GM12891 (cell line): ENCODE measurements at regions not wholly inside any gene's neighbourhood (a gene's known extent, or its start where the extent isn't known, plus 50 kb on each side); places are given as distances from the start of the nearest gene placed in this dataset.
"Not testable (repeated sequence)": the region's sequence is repeated elsewhere in the genome, so short reads cannot be mapped to it uniquely, and the experiment has no call there.

Experiments
- DNase-seq: peaks from one replicate; pipeline ENCODE4 v3.0.0; 2011; ENCODE audit warnings: low spot score; ENCODE audit not compliant: insufficient read length
- FAIRE-seq: peaks from 2 replicates; lab custom pipeline; 2011; peaks lifted over from hg19 to GRCh38; lab: Jason Lieb, UNC
- PAX5 ChIP-seq: IDR thresholded peaks from 2 replicates; pipeline ENCODE4 v1.6.1; 2011; ENCODE audit warnings: low read length, moderate library complexity, mild to moderate bottlenecking; ENCODE audit not compliant: insufficient read depth, severe bottlenecking
- POLR2A ChIP-seq: IDR thresholded peaks from 2 replicates; pipeline ENCODE4 v1.6.1; 2011; ENCODE audit warnings: low read depth, low read length, control low read depth
- POLR2AphosphoS5 ChIP-seq: IDR thresholded peaks from 2 replicates; pipeline ENCODE4 v1.6.1; 2011; ENCODE audit warnings: low read depth, low read length, control low read depth
- POU2F2 ChIP-seq: IDR thresholded peaks from 2 replicates; pipeline ENCODE4 v1.6.1; 2011; ENCODE audit warnings: low read depth, mild to moderate bottlenecking, control low read depth, low read length, moderate library complexity
- SPI1 ChIP-seq: IDR thresholded peaks from 2 replicates; pipeline ENCODE4 v1.6.1; 2011; ENCODE audit warnings: low read depth, low read length, control low read depth
- TAF1 ChIP-seq: IDR thresholded peaks from 2 replicates; pipeline ENCODE4 v1.6.1; 2011; ENCODE audit warnings: low read depth, low read length, control low read depth

DNA sequence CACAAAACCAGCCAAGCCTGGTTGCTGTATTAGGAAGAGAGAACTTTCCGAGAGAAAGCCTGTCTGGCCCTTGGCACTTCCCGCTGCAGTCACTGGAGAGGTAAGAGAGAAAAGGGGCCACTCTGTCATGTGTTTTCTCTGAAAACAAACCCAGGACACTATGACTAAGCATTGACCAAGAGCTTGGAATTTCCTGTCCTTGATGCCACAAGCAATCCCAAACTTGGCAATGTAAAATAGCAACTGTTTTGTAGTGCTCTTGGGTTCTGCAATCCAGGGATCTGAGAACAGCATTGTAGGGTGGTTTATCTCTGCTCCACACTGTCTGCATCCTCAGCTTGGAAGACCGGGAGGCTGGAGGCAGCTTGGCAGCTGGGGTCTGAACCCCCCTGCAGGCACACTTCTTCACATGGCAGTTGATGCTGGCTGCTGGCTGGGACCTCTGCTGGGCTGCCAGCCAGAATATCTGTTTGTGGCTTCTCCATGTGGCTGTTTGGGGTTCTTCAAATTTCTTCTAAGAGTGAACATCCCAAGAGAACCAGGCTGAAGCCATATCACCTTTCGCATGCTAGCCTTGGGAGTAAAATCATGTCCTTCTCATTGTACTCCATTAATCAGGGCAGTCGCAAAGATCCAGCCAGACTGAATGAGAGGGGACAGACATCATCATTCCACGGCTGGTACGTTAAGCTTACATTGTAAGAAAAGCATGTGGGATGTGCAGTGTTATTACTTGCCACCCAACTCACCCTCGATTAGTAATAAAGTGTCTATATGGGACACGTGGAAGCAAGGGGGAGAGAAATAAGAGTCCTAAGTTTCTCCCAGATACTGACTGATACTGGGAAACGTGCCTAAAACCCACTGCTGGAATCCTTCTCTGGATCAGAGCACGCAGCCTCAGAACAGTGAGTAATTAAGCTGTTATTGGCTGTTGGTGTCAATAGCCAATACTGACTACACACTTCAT, 537.4 kb upstream of the B3GAT1 start:
- FAIRE-seq (no peak), DNase-seq (no peak)
- TF ChIP-seq POU2F2 (no peak), SPI1 (no peak)

DNA sequence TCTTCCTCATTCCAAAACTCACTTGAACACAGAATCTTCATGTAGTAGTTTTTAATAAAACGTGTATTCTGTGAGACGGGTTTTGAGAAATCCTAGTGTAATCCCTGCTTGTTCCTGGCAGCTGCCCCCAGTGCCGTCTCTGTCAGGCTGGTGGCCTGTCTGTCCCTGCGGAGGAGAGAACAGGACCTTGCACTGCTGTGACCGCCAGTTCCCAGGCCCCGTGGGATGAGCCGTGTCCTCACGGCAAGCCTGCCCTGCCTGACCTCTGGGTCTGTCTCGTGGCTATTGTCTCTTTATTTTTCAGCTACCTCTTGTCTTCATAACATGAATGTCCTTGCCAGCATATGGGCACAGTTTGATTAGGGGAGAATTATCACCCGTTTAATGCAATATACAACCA, 535.5 kb upstream of the B3GAT1 start:
- FAIRE-seq (no peak), DNase-seq (no peak)
- TF ChIP-seq POU2F2 (no peak), POLR2A (no peak)

DNA sequence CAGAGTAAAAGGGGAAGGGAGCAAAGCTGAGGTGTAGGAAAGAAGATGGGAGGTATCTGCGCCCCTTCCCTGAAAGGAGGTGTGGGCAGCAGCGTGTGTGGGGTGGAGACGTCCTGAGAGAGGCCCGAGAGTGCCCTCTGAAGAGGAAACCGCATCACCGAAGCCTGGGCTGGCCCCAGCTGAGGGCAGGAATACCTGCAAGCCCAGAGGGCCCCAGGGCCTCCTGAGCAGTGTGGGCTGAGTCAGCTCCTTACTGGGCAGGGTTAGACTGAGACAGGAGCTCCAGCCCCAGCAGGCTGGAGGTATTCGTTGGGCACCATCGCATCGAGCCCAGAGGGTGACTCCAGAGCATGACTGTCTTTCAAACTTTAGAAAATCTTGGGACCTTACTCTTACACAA, 534.0 kb upstream of the B3GAT1 start:
- TF ChIP-seq POU2F2 (no peak), PAX5 (no peak), SPI1 (no peak), POLR2A (no peak), TAF1 (no peak), POLR2AphosphoS5 (no peak)
- no peak for FAIRE-seq
- no peak for DNase-seq

DNA sequence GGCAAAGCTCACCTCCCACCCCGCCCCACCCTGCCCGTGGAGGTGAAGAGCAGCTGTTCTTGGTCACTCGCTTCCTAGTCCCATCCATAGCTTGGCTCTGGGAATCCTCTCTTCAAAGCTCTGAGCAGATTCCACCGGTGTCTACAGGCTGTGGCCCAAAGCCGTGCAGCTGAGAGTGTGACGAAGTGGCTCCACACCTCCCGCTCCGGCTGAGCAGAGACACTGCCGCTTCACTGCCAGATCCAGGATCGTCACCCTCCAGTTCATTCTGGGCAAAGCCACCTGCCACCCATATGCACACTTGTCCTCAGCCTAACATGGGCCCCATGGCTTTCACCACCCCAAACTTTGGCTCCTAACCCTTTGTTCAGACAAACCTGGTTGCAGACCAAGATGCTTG, 532.9 kb upstream of the B3GAT1 start:
- no peak for DNase-seq
- TF ChIP-seq POU2F2 (no peak), TAF1 (no peak), POLR2A (no peak), SPI1 (no peak), PAX5 (no peak)
- no peak for FAIRE-seq

DNA sequence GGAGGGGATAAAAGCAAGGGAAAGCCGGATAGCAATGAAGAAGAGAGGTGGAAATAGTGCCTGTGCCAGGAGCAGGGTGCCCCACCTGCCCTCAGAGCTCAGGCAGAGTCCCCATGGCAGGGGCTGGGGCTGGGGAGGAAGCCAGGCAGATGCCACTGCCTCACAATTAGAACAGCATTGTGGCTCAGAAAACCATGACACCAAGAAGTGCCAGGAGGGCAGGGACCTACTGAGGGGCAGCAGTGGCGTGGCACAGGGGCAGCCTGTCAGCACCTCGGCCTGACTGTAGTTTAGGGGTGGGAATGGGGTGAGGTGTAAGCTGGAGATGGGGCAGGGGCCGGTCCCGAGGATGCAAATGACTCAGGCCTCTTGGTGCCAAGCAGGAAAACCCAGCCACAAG, 532.1 kb upstream of the B3GAT1 start:
- FAIRE-seq (no peak), DNase-seq (no peak)
- TF ChIP-seq POU2F2 (no peak), POLR2AphosphoS5 (no peak), PAX5 (no peak), POLR2A (no peak), SPI1 (no peak), TAF1 (no peak)

DNA sequence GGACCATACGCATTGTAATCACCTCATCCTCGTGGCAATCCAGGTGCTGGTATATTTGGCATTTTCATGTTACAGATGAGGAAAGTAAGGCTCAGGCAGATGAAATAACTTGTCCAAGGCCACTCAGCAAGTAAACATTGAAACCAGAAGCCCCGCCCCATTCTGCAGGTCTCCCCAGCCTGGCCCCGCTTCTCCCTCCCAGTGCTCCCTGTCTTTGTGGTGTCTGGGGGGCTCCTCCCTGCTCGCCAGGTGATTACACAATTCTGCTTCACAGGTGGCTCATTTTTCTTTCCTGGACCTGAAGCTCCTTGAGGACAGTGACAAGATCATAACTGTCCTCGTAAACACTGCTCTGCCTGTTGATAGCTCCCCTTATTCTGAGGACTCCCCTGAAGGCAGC, 531.5 kb upstream of the B3GAT1 start:
- DNase-seq (no peak), FAIRE-seq (no peak)
- no peak for TF ChIP-seq TAF1
- no peak for TF ChIP-seq POLR2A
- TF ChIP-seq POLR2AphosphoS5 = no peak
- TF ChIP-seq PAX5 = no peak
- no peak for TF ChIP-seq SPI1
- no peak for TF ChIP-seq POU2F2

DNA sequence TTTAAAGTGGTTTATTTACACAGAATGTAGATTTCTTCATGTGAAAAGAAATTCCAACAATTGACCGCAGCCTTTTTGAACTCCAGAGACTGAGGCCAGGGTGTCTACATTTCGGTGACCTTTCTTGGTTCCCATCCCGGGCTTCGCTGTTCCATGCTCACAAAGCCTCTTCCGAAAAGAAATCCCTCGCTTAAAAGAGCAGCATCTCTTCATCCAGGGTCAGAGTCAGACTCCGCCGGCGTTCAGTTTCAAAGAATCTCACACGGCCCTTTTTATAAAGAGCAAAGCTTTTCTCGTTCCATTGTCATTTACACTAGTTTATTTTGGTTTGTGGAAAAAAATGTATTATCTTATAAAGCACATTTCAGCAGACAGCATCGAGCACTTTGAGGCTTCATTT, 530.6 kb upstream of the B3GAT1 start:
- TF ChIP-seq POU2F2 (no peak), SPI1 (no peak), POLR2AphosphoS5 (no peak)
- DNase-seq = no peak
- FAIRE-seq = no peak

DNA sequence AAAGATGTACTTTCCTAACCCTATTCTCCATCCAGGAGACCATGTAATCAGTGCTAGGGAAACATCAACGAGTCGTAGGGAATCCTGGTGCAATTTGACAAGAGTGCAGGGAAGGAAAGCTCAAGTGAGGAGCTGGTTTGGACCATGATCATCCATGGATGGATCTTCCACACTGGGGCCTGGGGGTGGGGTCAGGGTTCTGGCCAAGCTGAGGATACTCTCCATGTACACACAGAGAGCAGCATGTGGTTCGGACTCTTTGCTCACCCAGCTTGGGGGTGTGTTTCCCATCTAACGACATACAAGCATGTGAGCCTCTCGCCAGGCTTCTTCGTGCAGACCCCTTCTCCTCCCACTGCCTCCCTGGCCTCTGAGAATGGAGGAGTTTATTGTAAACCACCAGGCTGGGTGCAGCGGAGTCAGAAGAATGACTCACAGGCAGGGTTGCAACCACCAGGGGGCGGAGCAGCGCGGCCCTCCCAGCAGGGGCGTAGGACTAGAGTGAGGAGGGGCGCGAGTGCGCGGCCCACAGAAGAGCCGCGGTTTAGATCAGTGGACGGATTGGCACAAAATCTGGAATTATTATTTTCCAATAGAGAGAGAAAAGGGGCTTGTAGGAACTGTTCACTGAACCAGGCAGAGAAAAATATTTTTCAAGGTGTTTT, 530.0 kb upstream of the B3GAT1 start:
- not testable (repeated sequence) for FAIRE-seq, DNase-seq

DNA sequence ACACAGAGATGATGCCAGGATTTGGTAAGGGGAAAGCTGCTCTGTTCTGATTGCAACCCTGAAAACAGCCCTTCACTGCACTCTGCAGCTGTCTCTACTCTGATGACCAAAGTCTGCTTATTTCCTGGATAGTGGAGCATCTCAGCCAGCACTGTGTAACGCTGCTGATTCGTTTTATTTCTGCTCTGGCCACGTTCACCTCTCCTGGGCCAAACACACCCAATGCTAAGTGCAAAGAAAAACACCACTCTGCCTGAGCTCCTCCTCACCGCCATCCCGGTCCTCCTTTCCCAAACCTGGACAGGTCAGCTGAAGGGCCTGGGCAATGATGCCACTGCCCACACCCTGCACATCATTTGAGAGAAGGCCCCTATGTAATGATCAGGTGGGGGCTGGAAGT, 529.3 kb upstream of the B3GAT1 start:
- FAIRE-seq = no peak
- no peak for TF ChIP-seq POLR2A
- no peak for TF ChIP-seq PAX5
- TF ChIP-seq SPI1 = no peak
- TF ChIP-seq TAF1 = no peak
- TF ChIP-seq POLR2AphosphoS5 = no peak
- no peak for TF ChIP-seq POU2F2
- no peak for DNase-seq

DNA sequence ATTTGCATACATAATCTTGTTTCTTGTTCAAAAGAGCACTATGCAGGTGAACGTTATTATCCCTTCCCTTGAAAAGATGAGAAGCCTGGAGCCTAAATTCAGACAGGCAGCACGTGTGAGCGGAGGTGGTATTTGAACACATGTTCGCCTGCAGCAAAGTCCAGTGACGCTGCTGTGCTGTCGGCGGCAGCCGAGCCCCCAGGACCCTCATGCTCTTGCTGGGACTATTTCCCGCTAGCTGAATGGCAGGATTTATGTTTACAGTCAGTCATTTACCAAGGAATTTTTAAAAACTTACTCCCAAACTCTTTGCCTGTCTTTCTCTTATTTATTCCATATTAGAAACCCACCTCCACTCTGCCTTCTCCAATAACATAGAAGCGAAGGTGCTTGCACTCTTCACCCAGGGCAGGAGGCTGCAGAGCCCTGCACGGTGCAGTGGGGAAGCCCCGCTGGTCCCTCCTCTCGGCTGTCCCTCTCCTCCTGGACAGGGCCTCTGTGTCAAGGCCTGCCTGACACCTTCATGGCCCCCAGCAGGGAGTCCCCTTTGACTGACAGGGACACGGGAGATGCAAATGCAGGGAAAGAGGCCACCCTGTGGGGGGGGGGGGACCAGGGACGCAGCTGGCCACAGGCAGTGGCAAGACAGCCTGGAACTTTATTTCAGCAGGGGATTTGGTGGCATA, 528.5 kb upstream of the B3GAT1 start:
- TF ChIP-seq POU2F2 (no peak), TAF1 (no peak), POLR2A (no peak), POLR2AphosphoS5 (no peak), SPI1 (no peak), PAX5 (no peak)
- no peak for FAIRE-seq
- no peak for DNase-seq
